Epithelial cell of esophagus (primary cell): ENCODE measurements at regions not wholly inside any gene's neighbourhood (a gene's known extent, or its start where the extent isn't known, plus 50 kb on each side); places are given as distances from the start of the nearest gene placed in this dataset.
"Not testable (repeated sequence)": the region's sequence is repeated elsewhere in the genome, so short reads cannot be mapped to it uniquely, and the experiment has no call there.

Source experiments
- DNase-seq: peaks from one replicate; pipeline ENCODE4 v3.0.0; 2010; ENCODE audit warnings: low read depth
- H3K4me3 ChIP-seq: 2 replicates; pipeline ENCODE4 v1.5.1; 2011; ENCODE audit warnings: mild to moderate bottlenecking, low read length, control low read depth

- H3K4me3 ChIP-seq, DNase-seq: not testable (repeated sequence)
Observed at GRCh38 chr22:21150863-21151262, 105.1 kb downstream of the LRRC74B start.

- not testable (repeated sequence) for H3K4me3 ChIP-seq, DNase-seq
Observed at GRCh38 chr22:21187841-21188240, 142.1 kb downstream of the LRRC74B start.

- H3K4me3 ChIP-seq, DNase-seq: not testable (repeated sequence)
Observed at GRCh38 chr22:21212054-21212453, 166.3 kb downstream of the LRRC74B start.

GRCh38 chr22:21215973-21216731 lies 167.4 kb upstream of the RIMBP3B start:
- H3K4me3 ChIP-seq, result not testable (repeated sequence)
- DNase-seq, result peak; percentile 36

- not testable (repeated sequence) for DNase-seq, H3K4me3 ChIP-seq
Observed at GRCh38 chr22:21224900-21225299, 158.7 kb upstream of the RIMBP3B start.

- H3K4me3 ChIP-seq, result not testable (repeated sequence)
- peak; percentile 0 for DNase-seq
Observed at GRCh38 chr22:21226901-21227693, 156.5 kb upstream of the RIMBP3B start.

- DNase-seq, H3K4me3 ChIP-seq: not testable (repeated sequence)
Observed at GRCh38 chr22:21251435-21251834, 132.1 kb upstream of the RIMBP3B start.

- not testable (repeated sequence) for DNase-seq, H3K4me3 ChIP-seq
Observed at GRCh38 chr22:21282646-21283045, 100.9 kb upstream of the RIMBP3B start.

GRCh38 chr22:21293702-21294101 lies 89.8 kb upstream of the RIMBP3B start:
- not testable (repeated sequence) for H3K4me3 ChIP-seq, DNase-seq

GRCh38 chr22:21327629-21328028 lies 55.9 kb upstream of the RIMBP3B start:
- not testable (repeated sequence) for H3K4me3 ChIP-seq, DNase-seq
